Vagina (tissue), 2 donors: ENCODE measurements at regions not wholly inside any gene's neighbourhood (a gene's known extent, or its start where the extent isn't known, plus 50 kb on each side); places are given as distances from the start of the nearest gene placed in this dataset.

Experiments
- DNase-seq, 2 donors: peaks; one replicate each; pipeline ENCODE4 v3.0.0-alpha.2; 2017; ENCODE audit errors: extremely low spot score in 2 of 2
- H3K27ac ChIP-seq: fragments of 200-600 bp; sonication (generic); one replicate; pipeline ENCODE4 v1.5.1; 2019
- H3K27me3 ChIP-seq: fragments of 200-600 bp; sonication (generic); one replicate; pipeline ENCODE4 v1.5.1; 2019
- H3K36me3 ChIP-seq, 2 donors: fragments of 200-600 bp; sonication (generic); one replicate each; pipeline ENCODE4 v1.5.1; 2017 to 2019
- H3K4me1 ChIP-seq: fragments of 200-600 bp; sonication (generic); one replicate; pipeline ENCODE4 v1.5.1; 2019
- H3K4me3 ChIP-seq, 2 donors: fragments of 200-600 bp; sonication (generic); 1 replicate in 1 of 2; 2 replicates in 1 of 2; pipeline ENCODE4 v1.5.1; 2016 to 2019
- H3K9me3 ChIP-seq: fragments of 200-600 bp; sonication (generic); one replicate; pipeline ENCODE4 v1.5.1; 2019
- POLR2A ChIP-seq, 2 donors: fragments of 450-650 bp; IDR thresholded peaks; one replicate each; pipeline ENCODE4 v1.6.1; 2017; ENCODE audit warnings: antibody characterized with exemption in 2 of 2, mild to moderate bottlenecking in 2 of 2, moderate library complexity in 2 of 2
- POLR2AphosphoS5 ChIP-seq, 2 donors: sonication (generic); formaldehyde crosslinking; IDR thresholded peaks; one replicate each; pipeline ENCODE4 v1.9.0; 2017; ENCODE audit warnings: antibody characterized with exemption in 2 of 2, mild to moderate bottlenecking in 2 of 2, low read depth in 1 of 2; ENCODE audit not compliant: insufficient read depth in 1 of 2
- intact Hi-C: fragments of 100-400 bp; cut with DNase I; formaldehyde crosslinking; loops from one replicate; pipeline ENCODE4 v1.15.1; 2023
- TF ChIP-seq, protein P1 (sequence below), 3 experiments: fragments of 450-650 bp in 2 of 3; fragments of 200-600 bp in 1 of 3; sonication (generic) in 1 of 3; IDR thresholded peaks; one replicate each; pipeline ENCODE4 v1.5.1; 2017 to 2019; ENCODE audit warnings: antibody characterized with exemption in 3 of 3, mild to moderate bottlenecking in 2 of 3, moderate library complexity in 2 of 3

- intact Hi-C loops: no loop called here
These were observed 377.7 kb upstream of the MAF start for GRCh38 chr16:79977940-79978836.

DNA sequence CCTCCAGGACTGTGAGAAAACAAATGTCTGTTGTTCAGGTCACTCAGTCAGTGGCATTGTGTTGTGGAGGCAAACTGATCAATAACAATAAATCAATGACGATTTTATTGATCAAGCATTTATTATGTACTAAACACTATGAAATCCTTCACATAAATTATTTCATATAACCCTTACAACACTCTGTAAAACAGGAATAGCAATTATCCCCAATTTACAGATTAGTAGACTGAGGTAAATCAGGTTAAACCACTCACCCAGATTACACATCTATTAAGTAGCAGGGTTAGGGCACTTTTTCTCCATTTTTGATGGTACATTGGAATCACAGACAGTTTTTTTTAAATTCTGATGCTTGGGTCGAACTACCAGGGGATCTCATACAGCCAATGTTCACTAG, 372.8 kb upstream of the MAF start:
- Histone ChIP-seq H3K27ac (no peak overlapping the region), H3K4me1 (no peaks in the 10 kb centered on the region), H3K36me3 (no peaks in the 10 kb centered on the region), H3K4me3 (no peak overlapping the region), H3K9me3 (no peaks in the 10 kb centered on the region), H3K27me3 (no peaks in the 10 kb centered on the region)
- no peak for DNase-seq
- no peak for TF ChIP-seq POLR2AphosphoS5 (IDR thresholded peaks at IDR 0.05; ENCODE audit: insufficient read depth in 1 of 2, low read depth in 1 of 2)
- TF ChIP-seq, protein P1, sequence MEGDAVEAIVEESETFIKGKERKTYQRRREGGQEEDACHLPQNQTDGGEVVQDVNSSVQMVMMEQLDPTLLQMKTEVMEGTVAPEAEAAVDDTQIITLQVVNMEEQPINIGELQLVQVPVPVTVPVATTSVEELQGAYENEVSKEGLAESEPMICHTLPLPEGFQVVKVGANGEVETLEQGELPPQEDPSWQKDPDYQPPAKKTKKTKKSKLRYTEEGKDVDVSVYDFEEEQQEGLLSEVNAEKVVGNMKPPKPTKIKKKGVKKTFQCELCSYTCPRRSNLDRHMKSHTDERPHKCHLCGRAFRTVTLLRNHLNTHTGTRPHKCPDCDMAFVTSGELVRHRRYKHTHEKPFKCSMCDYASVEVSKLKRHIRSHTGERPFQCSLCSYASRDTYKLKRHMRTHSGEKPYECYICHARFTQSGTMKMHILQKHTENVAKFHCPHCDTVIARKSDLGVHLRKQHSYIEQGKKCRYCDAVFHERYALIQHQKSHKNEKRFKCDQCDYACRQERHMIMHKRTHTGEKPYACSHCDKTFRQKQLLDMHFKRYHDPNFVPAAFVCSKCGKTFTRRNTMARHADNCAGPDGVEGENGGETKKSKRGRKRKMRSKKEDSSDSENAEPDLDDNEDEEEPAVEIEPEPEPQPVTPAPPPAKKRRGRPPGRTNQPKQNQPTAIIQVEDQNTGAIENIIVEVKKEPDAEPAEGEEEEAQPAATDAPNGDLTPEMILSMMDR (IDR thresholded peaks at IDR 0.05): no peak
- no peak for TF ChIP-seq POLR2A (IDR thresholded peaks at IDR 0.05)
- intact Hi-C loops: no loop called here

More at GRCh38 chr16:79977940-79978836, 377.7 kb upstream of the MAF start:
- no peaks in the 10 kb centered on the region for H3K27me3 ChIP-seq
- H3K27ac ChIP-seq: no peak overlapping the region
- no peak for DNase-seq
- no peaks in the 10 kb centered on the region for H3K36me3 ChIP-seq
- no peaks in the 10 kb centered on the region for H3K4me1 ChIP-seq
- no peaks in the 10 kb centered on the region for H3K9me3 ChIP-seq
- H3K4me3 ChIP-seq: no peak overlapping the region
- TF ChIP-seq POLR2A (IDR thresholded peaks at IDR 0.05) (no peak), POLR2AphosphoS5 (IDR thresholded peaks at IDR 0.05; ENCODE audit: insufficient read depth in 1 of 2, low read depth in 1 of 2) (no peak)

GRCh38 chr16:79972053-79972704, 371.6 kb upstream of the MAF start:
- intact Hi-C loops: no loop called here
- no peak for DNase-seq
- Histone ChIP-seq H3K4me1 (no peaks in the 10 kb centered on the region), H3K27ac (no peak overlapping the region), H3K4me3 (no peak overlapping the region), H3K27me3 (no peaks in the 10 kb centered on the region), H3K36me3 (no peaks in the 10 kb centered on the region), H3K9me3 (no peaks in the 10 kb centered on the region)
- TF ChIP-seq POLR2A (IDR thresholded peaks at IDR 0.05): no peak
- TF ChIP-seq, protein P1 (IDR thresholded peaks at IDR 0.05): no peak
- no peak for TF ChIP-seq POLR2AphosphoS5 (IDR thresholded peaks at IDR 0.05; ENCODE audit: insufficient read depth in 1 of 2, low read depth in 1 of 2)

- TF ChIP-seq, protein P1 (IDR thresholded peaks at IDR 0.05): no peak
- no peak for TF ChIP-seq POLR2A (IDR thresholded peaks at IDR 0.05)
- TF ChIP-seq POLR2AphosphoS5 (IDR thresholded peaks at IDR 0.05; ENCODE audit: insufficient read depth in 1 of 2, low read depth in 1 of 2): no peak
- Histone ChIP-seq H3K4me1 (no peaks in the 10 kb centered on the region), H3K36me3 (no peaks in the 10 kb centered on the region), H3K27ac (no peak overlapping the region), H3K27me3 (no peaks in the 10 kb centered on the region), H3K9me3 (no peaks in the 10 kb centered on the region), H3K4me3 (no peak overlapping the region)
- intact Hi-C loops: no loop called here
- DNase-seq: no peak
These were observed 370.7 kb upstream of the MAF start for GRCh38 chr16:79971237-79971572.

GRCh38 chr16:79970551-79971236, 370.2 kb upstream of the MAF start:
- no peak for DNase-seq
- intact Hi-C loops: no loop called here
- no peaks in the 10 kb centered on the region for H3K9me3 ChIP-seq
- TF ChIP-seq, protein P1 (IDR thresholded peaks at IDR 0.05): no peak
- TF ChIP-seq POLR2AphosphoS5 (IDR thresholded peaks at IDR 0.05; ENCODE audit: insufficient read depth in 1 of 2, low read depth in 1 of 2) (no peak), POLR2A (IDR thresholded peaks at IDR 0.05) (no peak)
- no peak overlapping the region for H3K4me3 ChIP-seq
- no peaks in the 10 kb centered on the region for H3K27me3 ChIP-seq
- no peak overlapping the region for H3K27ac ChIP-seq
- no peaks in the 10 kb centered on the region for H3K4me1 ChIP-seq
- no peaks in the 10 kb centered on the region for H3K36me3 ChIP-seq
